ENCODE measurements at regions not wholly inside any gene's neighbourhood (a gene's known extent, or its start where the extent isn't known, plus 50 kb on each side); places are given as distances from the start of the nearest gene placed in this dataset.

GRCh38 chr13:97124206-97124605 lies 97.9 kb upstream of the MBNL2 start:
- H3K4me3 ChIP-seq (ENCODE audit: low read depth, low read length): no peak overlapping the region
- no peak for TF ChIP-seq CTCF (IDR thresholded peaks at IDR 0.05; ENCODE audit: control insufficient read depth, extremely low read depth, insufficient read depth)
- DNase-seq (ENCODE audit: low read depth): no peak

- no peak for DNase-seq (ENCODE audit: low read depth)
- TF ChIP-seq CTCF (IDR thresholded peaks at IDR 0.05; ENCODE audit: control insufficient read depth, extremely low read depth, insufficient read depth): no peak
- H3K4me3 ChIP-seq (ENCODE audit: low read depth, low read length): no peak overlapping the region
These were observed 97.0 kb upstream of the MBNL2 start for GRCh38 chr13:97124915-97125809.

GRCh38 chr13:97125810-97126738 lies 96.1 kb upstream of the MBNL2 start:
- no peak overlapping the region for H3K4me3 ChIP-seq (ENCODE audit: low read depth, low read length)
- no peak for DNase-seq (ENCODE audit: low read depth)
- TF ChIP-seq CTCF (IDR thresholded peaks at IDR 0.05; ENCODE audit: control insufficient read depth, extremely low read depth, insufficient read depth): no peak

GRCh38 chr13:97127842-97128241 lies 94.3 kb upstream of the MBNL2 start:
- no peak overlapping the region for H3K4me3 ChIP-seq (ENCODE audit: low read depth, low read length)
- TF ChIP-seq CTCF (IDR thresholded peaks at IDR 0.05; ENCODE audit: control insufficient read depth, extremely low read depth, insufficient read depth): no peak
- DNase-seq (ENCODE audit: low read depth): no peak

- TF ChIP-seq CTCF (IDR thresholded peaks at IDR 0.05; ENCODE audit: control insufficient read depth, extremely low read depth, insufficient read depth): no peak
- H3K4me3 ChIP-seq (ENCODE audit: low read depth, low read length): no peak overlapping the region
- no peak for DNase-seq (ENCODE audit: low read depth)
These were observed 91.9 kb upstream of the MBNL2 start for GRCh38 chr13:97130190-97130589.

GRCh38 chr13:97131447-97131846 lies 90.7 kb upstream of the MBNL2 start:
- TF ChIP-seq CTCF (IDR thresholded peaks at IDR 0.05; ENCODE audit: control insufficient read depth, extremely low read depth, insufficient read depth): no peak
- DNase-seq (ENCODE audit: low read depth): no peak
- no peak overlapping the region for H3K4me3 ChIP-seq (ENCODE audit: low read depth, low read length)
